GM12892 (cell line): ENCODE measurements at regions not wholly inside any gene's neighbourhood (a gene's known extent, or its start where the extent isn't known, plus 50 kb on each side); places are given as distances from the start of the nearest gene placed in this dataset.

Experiments
- POLR2A ChIP-seq: IDR thresholded peaks from 2 replicates; pipeline ENCODE4 v1.6.1; 2011; ENCODE audit warnings: low read depth, low read length, control low read depth
- TAF1 ChIP-seq: IDR thresholded peaks from 2 replicates; pipeline ENCODE4 v1.6.1; 2011; ENCODE audit warnings: low read depth, mild to moderate bottlenecking, control low read depth, low read length, borderline replicate concordance

GRCh38 chr10:90480466-90480865, 377.4 kb downstream of the HTR7 start:
- TF ChIP-seq POLR2A (no peak), TAF1 (no peak)
